ENCODE measurements at regions not wholly inside any gene's neighbourhood (a gene's known extent, or its start where the extent isn't known, plus 50 kb on each side); places are given as distances from the start of the nearest gene placed in this dataset.

- WGBS, 2 donors = 75 to 90% methylated on average over 5 of the region's 5 CpGs
- Histone ChIP-seq H3K27me3 (no peaks in the 10 kb centered on the region), H3K4me1 (no peaks in the 10 kb centered on the region), H3K36me3 (ENCODE audit: low read depth, missing control alignments) (no peaks in the 10 kb centered on the region), H3K9me3 (no peaks in the 10 kb centered on the region), H3K27ac (no peak overlapping the region), H3K4me3 (no peak overlapping the region)
- no peak for DNase-seq
- intact Hi-C loops (cut with DNase I; ENCODE audit: low total_unique reads) = no loop called here
- TF ChIP-seq POLR2A (IDR thresholded peaks at IDR 0.05) = no peak
- TF ChIP-seq CTCF (IDR thresholded peaks at IDR 0.05) = no peak
Observed at GRCh38 chr3:181929501-181929900, 217.8 kb downstream of the SOX2 start.

GRCh38 chr3:181930105-181930504 is 218.4 kb downstream of the SOX2 start:
- Histone ChIP-seq H3K4me3 (no peak overlapping the region), H3K27me3 (no peaks in the 10 kb centered on the region), H3K27ac (no peak overlapping the region), H3K9me3 (no peaks in the 10 kb centered on the region), H3K4me1 (no peaks in the 10 kb centered on the region), H3K36me3 (ENCODE audit: low read depth, missing control alignments) (no peaks in the 10 kb centered on the region)
- DNase-seq = no peak
- intact Hi-C loops (cut with DNase I; ENCODE audit: low total_unique reads) = no loop called here
- WGBS, 2 donors = 77 to 82% methylated on average over 4 of the region's 4 CpGs
- TF ChIP-seq POLR2A (IDR thresholded peaks at IDR 0.05) (no peak), CTCF (IDR thresholded peaks at IDR 0.05) (no peak)

GRCh38 chr3:181932039-181932438 is 220.3 kb downstream of the SOX2 start:
- no peaks in the 10 kb centered on the region for H3K36me3 ChIP-seq (ENCODE audit: low read depth, missing control alignments)
- H3K4me1 ChIP-seq = no peaks in the 10 kb centered on the region
- no peaks in the 10 kb centered on the region for H3K27me3 ChIP-seq
- H3K9me3 ChIP-seq = no peaks in the 10 kb centered on the region
- WGBS, 2 donors = 80 to 83% methylated on average over 4 of the region's 4 CpGs
- TF ChIP-seq POLR2A (IDR thresholded peaks at IDR 0.05) (no peak), CTCF (IDR thresholded peaks at IDR 0.05) (no peak)
- no peak overlapping the region for H3K27ac ChIP-seq
- no peak for DNase-seq
- H3K4me3 ChIP-seq = no peak overlapping the region
- intact Hi-C loops (cut with DNase I; ENCODE audit: low total_unique reads) = no loop called here

GRCh38 chr3:181933052-181933618 is 221.4 kb downstream of the SOX2 start:
- intact Hi-C loops (cut with DNase I; ENCODE audit: low total_unique reads) = no loop called here
- Histone ChIP-seq H3K36me3 (ENCODE audit: low read depth, missing control alignments) (no peaks in the 10 kb centered on the region), H3K4me3 (no peak overlapping the region), H3K4me1 (no peaks in the 10 kb centered on the region), H3K27me3 (no peaks in the 10 kb centered on the region), H3K27ac (no peak overlapping the region), H3K9me3 (no peaks in the 10 kb centered on the region)
- no peak for DNase-seq
- 85 to 87% methylated on average over 4 of the region's 4 CpGs for WGBS, 2 donors
- TF ChIP-seq CTCF (IDR thresholded peaks at IDR 0.05) (no peak), POLR2A (IDR thresholded peaks at IDR 0.05) (no peak)

- intact Hi-C loops (cut with DNase I; ENCODE audit: low total_unique reads) = no loop called here
- H3K27ac ChIP-seq = no peak overlapping the region
- H3K4me1 ChIP-seq = no peaks in the 10 kb centered on the region
Observed at GRCh38 chr3:181935915-181936314, 224.2 kb downstream of the SOX2 start.

More at GRCh38 chr3:181935915-181936314, 224.2 kb downstream of the SOX2 start:
- H3K4me3 ChIP-seq = no peak overlapping the region
- no peaks in the 10 kb centered on the region for H3K36me3 ChIP-seq (ENCODE audit: low read depth, missing control alignments)
- H3K27me3 ChIP-seq = no peaks in the 10 kb centered on the region
- H3K9me3 ChIP-seq = no peaks in the 10 kb centered on the region
- 93 to 100% methylated on average over 2 of the region's 2 CpGs for WGBS, 2 donors
- no peak for TF ChIP-seq POLR2A (IDR thresholded peaks at IDR 0.05)
- TF ChIP-seq CTCF (IDR thresholded peaks at IDR 0.05) = no peak
- no peak for DNase-seq

All from testis (tissue), 2 donors.